GF-D8 (cell line): ENCODE measurements at regions not wholly inside any gene's neighbourhood (a gene's known extent, or its start where the extent isn't known, plus 50 kb on each side); places are given as distances from the start of the nearest gene placed in this dataset.

ENCODE experiments used
- DNase-seq: peaks from one replicate; lab custom pipeline; 2025; lab: John Stamatoyannopoulos, UW

DNA sequence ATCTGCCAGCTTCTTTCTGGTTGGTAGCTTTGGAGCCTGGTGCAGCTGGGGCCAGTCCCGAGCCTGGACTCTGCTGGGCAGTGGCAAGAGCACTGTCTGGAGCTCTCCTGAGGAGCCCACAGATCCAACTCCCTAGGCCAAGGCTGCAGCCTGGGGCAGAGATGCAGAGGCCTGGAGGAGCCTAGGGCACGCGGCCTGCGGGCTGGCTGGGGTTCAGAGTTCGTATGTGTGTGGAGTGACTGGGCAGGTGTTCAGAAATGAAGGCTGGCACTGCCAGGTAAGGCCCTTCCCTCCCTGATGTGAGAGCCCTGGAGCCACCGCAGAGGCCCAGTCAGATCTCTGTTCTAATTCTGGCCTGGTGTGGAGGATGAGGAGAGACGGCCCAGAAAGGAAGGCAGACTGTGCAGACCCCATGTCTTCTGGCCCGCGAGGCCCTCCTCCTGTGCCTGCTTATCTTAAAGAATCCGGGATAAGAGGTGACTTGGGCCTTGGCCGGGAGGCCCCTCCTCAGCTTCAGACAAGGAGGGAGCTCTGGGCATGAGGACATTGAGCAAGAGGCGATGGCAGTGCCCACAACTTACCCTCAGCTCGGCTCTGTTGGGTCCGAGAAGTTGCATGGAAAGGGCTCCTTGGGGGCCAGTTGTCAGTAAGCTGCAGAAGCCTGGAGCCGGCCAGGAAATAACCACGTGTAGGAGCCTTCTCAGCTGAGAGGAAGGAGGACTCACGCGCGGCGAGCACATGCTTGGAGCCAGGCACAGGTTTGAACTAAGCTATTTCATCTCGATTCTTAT is 62.2 kb upstream of the B3GAT1 start:
- DNase-seq, result no peak

- no peak for DNase-seq
Measured at GRCh38 chr11:134471716-134472455, 59.8 kb upstream of the B3GAT1 start.

DNA sequence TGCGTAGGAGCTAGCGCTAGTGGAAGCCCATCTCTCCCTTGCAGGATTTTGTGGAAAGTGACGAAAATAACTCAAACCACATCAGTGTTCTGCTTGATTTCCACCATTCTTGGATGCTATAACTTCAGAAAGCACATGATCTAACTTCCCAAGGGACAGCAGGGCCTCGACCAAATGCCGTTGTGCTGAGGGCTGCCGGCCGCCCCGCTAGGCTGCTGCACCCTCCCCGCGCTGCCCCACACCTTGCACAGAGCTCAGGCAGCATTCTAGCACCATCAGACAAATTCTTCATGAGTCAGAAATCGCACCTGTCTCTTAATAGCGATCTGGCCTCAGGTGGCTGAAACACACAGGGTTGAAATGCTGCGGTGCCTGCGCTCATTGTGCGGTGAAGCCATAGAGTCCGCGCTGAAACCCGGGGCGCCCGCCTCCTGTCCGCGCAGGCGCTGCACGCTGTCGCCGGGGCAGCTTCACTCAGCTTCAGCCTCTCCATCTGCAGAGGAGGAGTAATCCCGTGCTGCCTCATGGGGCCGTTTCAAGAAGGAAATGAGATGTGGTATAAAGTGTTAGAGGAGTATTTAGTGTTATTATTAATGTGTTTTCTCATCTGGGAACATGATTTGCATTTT is 59.2 kb upstream of the B3GAT1 start:
- DNase-seq, result no peak

DNA sequence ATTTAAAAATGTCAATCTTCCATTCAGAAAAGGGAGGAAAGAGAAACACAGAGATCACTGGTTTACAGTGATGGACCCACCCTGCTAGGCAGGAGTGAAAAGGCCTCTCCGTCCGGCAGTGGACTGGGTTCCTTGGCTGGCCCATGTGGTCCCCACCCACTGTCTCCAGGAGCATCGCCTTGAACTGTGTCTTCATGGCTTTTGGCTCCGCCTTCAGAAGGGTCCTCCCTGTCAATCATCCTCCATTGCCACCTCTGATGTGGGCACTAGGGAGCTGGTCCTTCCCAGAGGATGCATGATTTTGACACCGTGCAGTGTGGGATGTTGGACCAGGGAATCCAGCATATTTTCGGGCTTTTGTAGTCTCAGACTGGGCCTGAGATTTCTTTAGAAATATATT is 58.2 kb upstream of the B3GAT1 start:
- DNase-seq, result no peak

- DNase-seq, result no peak
Measured at GRCh38 chr11:134469627-134470026, 57.6 kb upstream of the B3GAT1 start.

DNA sequence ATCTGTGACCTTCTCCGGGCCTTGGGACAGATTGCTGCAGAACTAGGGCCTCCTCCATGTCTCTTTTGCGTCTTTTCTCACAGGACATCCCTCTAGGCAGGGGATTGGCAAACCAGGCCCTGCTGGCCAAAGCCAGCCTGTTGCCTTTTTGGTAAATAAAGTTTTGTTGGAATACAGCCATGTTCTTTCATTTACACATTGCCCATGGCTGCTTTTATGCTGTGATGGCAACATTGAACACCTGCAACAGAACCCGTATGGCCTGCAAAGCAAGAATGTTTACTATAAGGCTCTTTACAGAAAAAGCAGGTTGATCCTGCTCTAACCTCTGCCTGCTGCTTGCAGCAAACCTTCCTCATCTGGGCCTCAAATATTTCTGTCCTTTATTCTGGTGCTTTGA is 56.8 kb upstream of the B3GAT1 start:
- DNase-seq, result no peak

GRCh38 chr11:134468081-134468668 is 56.1 kb upstream of the B3GAT1 start:
- no peak for DNase-seq

DNA sequence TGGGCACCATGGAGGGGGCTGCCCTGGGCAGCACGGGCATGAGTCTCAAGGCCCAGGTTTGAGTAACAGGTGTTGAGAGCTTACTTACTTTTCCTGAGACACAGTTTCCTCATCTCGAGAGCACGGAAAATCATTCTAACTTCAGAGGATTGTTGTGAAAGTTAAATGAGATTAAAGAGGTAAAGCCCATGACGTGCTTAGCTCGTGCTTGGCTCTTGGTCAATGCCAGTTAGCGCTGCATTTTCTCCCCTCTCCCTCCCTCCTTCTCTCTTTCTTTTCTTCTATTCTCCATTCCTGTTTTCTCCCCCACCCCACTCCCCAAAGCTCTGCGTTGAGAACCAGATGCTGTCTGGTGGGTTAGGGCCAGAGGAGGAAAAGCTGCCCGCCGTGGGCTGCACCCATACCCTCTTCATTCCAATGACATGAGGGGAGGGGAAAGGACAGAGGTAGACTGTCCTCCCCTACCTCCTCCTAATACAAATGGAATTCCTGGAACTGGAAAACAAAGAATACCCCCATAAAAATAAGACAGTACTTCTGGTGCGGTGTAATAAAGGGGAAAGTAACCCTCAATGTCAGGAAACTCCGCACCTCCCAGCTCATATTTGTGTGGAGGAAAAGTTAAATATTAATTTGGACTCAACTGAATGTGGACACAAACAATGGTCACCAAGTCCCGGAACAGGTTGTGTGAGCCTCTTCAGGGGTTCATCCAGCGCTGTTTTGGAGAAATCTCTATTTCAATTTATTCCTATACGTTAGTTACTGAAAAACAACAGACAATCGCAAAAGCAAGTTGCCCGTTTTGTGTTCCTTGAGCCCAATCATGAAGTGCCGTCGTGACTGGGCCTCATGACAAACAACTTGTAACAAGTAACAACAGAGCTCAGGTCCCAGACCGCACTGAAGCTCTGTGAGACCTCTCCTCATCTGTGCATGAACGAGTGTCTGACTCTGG is 54.8 kb upstream of the B3GAT1 start:
- no peak for DNase-seq

- DNase-seq, result no peak
Measured at GRCh38 chr11:134466156-134466555, 54.1 kb upstream of the B3GAT1 start.

DNA sequence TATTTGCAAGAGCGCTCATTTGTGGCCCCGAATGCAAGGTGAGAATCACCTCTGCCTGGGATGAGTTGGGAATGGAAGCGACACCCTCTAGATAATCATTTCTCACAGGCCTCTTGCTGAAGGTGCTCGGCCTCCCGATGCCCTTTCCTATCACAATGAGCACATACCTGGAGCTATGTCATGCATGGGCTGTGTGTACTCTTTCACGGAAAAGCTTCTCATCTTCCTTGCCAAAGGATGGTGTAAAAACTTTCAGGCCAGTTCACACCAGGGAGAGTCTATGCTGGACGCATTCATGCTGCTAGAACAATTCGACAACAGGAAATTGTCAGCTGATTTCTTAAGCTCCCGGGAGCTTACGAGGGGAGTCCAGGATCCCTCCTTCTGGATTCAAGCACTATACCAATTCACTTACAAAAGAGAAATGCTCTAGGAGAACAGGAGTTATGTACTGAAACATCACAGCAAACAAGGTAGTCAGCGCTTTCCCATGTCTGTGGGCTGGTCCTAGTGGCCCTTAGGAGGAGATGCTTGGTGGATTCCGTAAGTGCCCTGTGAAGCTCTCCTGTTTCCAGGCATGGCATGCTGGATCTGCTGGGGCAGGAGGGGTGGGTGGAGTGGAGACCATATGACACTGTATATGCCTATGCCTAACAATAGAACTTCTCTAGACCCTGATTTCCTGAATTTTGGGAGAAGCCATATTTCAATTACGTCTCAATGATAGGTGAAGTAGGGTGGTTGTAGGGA is 53.1 kb upstream of the B3GAT1 start:
- no peak for DNase-seq

GRCh38 chr11:134464196-134464595 is 52.2 kb upstream of the B3GAT1 start:
- DNase-seq, result no peak

- DNase-seq, result no peak
Measured at GRCh38 chr11:134463716-134464115, 51.7 kb upstream of the B3GAT1 start.
